Endothelial cell of umbilical vein (primary cell): ENCODE measurements at regions not wholly inside any gene's neighbourhood (a gene's known extent, or its start where the extent isn't known, plus 50 kb on each side); places are given as distances from the start of the nearest gene placed in this dataset.

Experiments used
- BruUV-seq: library from RNA; stranded (reverse); fragments of 400-500 nt; replicated peaks from 2 replicates; lab custom pipeline; 2021; lab: Mats Ljungman, UMichigan
- CTCF ChIA-PET: fragments of 300-600, 350-600 bp; sonication (Branson Sonifier 250); formaldehyde crosslinking; loops from one replicate; lab custom pipeline; 2021; ENCODE audit warnings: antibody characterized with exemption, inconsistent platforms; lab: Charles Lee
- POLR2A ChIA-PET: fragments of 300-600, 350-600 bp; sonication (Branson Sonifier 250); formaldehyde crosslinking; loops from one replicate; lab custom pipeline; 2021; ENCODE audit warnings: antibody characterized with exemption, inconsistent platforms; lab: Charles Lee
- DNase-seq: peaks from one replicate; pipeline ENCODE4 v3.0.0-alpha.2; 2011; ENCODE audit warnings: low read depth, low spot score
- FAIRE-seq: peaks from 2 replicates; lab custom pipeline; 2011; peaks lifted over from hg19 to GRCh38; lab: Jason Lieb, UNC
- H2AFZ ChIP-seq: 2 replicates; pipeline ENCODE4 v1.6.0; 2012; ENCODE audit warnings: low read depth, low read length, control low read depth, inconsistent platforms
- H3K27ac ChIP-seq: 2 replicates; pipeline ENCODE4 v1.5.1; 2011; ENCODE audit warnings: low read depth, mild to moderate bottlenecking, control low read depth, low read length, moderate library complexity; ENCODE audit not compliant: insufficient read depth
- H3K27me3 ChIP-seq, 2 experiments: 2 replicates each; pipeline versions ENCODE4 v1.6.0 to v1.6.1; 2011; ENCODE audit warnings: low read length in 2 of 2, mixed read lengths in 1 of 2; ENCODE audit not compliant: control insufficient read depth in 2 of 2, insufficient read depth in 2 of 2
- H3K36me3 ChIP-seq, 2 experiments: 2 replicates in 1 of 2; 3 replicates in 1 of 2; pipeline ENCODE4 v1.5.1; 2011; ENCODE audit warnings: low read length in 2 of 2, mild to moderate bottlenecking in 1 of 2, moderate library complexity in 1 of 2; ENCODE audit not compliant: control insufficient read depth in 2 of 2, insufficient read depth in 2 of 2; ENCODE audit errors: extremely low read depth in 1 of 2
- H3K4me1 ChIP-seq: 3 replicates; pipeline ENCODE4 v1.5.1; 2011; ENCODE audit warnings: mild to moderate bottlenecking, low read length; ENCODE audit not compliant: control insufficient read depth, insufficient read depth; ENCODE audit errors: extremely low read depth
- H3K4me2 ChIP-seq: 2 replicates; pipeline ENCODE4 v1.6.1; 2011; ENCODE audit warnings: low read length, control low read depth, mixed read lengths; ENCODE audit not compliant: insufficient read depth
- H3K4me3 ChIP-seq, 3 experiments: fragments of 200-600 bp in 1 of 3; sonication (generic), shearing (Covaris generic) in 1 of 3; replicated peaks in 1 of 3; 2 replicates each; pipeline ENCODE4 v1.5.1; 2011 to 2016; ENCODE audit warnings: control low read depth in 3 of 3, low read length in 3 of 3, mild to moderate bottlenecking in 2 of 3, inconsistent platforms in 1 of 3, low read depth in 1 of 3, moderate library complexity in 1 of 3; ENCODE audit not compliant: insufficient read depth in 1 of 3
- H3K79me2 ChIP-seq: 2 replicates; pipeline ENCODE4 v1.6.0; 2012; ENCODE audit warnings: low read length, inconsistent platforms; ENCODE audit not compliant: control insufficient read depth, insufficient read depth
- H3K9ac ChIP-seq: replicated peaks from 2 replicates; pipeline ENCODE3; 2011; ENCODE audit warnings: low read length, control low read depth; ENCODE audit not compliant: insufficient read depth; ENCODE audit errors: extremely low read depth
- H3K9me1 ChIP-seq: replicated peaks from 3 replicates; pipeline ENCODE4 v1.6.0; 2011; ENCODE audit warnings: mild to moderate bottlenecking, low read length; ENCODE audit not compliant: control insufficient read depth, insufficient read depth; ENCODE audit errors: extremely low read depth
- H3K9me3 ChIP-seq: replicated peaks from 2 replicates; pipeline ENCODE4 v1.5.1; 2012; ENCODE audit warnings: low read length, inconsistent platforms; ENCODE audit not compliant: control insufficient read depth, insufficient read depth
- H4K20me1 ChIP-seq: replicated peaks from 2 replicates; pipeline ENCODE3; 2011; ENCODE audit warnings: mild to moderate bottlenecking, low read length; ENCODE audit not compliant: control insufficient read depth, insufficient read depth; ENCODE audit errors: extremely low read depth
- EZH2 ChIP-seq: IDR thresholded peaks from 2 replicates; pipeline ENCODE4 v1.6.1; 2012; ENCODE audit warnings: borderline replicate concordance, low read depth, mild to moderate bottlenecking, moderate library complexity, low read length, inconsistent platforms; ENCODE audit not compliant: severe bottlenecking
- FOS ChIP-seq: IDR thresholded peaks from 2 replicates; pipeline ENCODE4 v1.6.1; 2011; ENCODE audit warnings: mild to moderate bottlenecking, low read length, moderate library complexity, borderline replicate concordance; ENCODE audit not compliant: insufficient read depth
- GATA2 ChIP-seq: IDR thresholded peaks from 2 replicates; pipeline ENCODE4 v1.7.0; 2011; ENCODE audit warnings: low read depth, mild to moderate bottlenecking, moderate library complexity, mixed read lengths, low read length; ENCODE audit not compliant: insufficient read length, insufficient read depth
- JUN ChIP-seq: IDR thresholded peaks from 2 replicates; pipeline ENCODE4 v1.6.1; 2011; ENCODE audit warnings: borderline replicate concordance, low read depth; ENCODE audit not compliant: insufficient read length, insufficient read depth
- MYC ChIP-seq: IDR thresholded peaks from one replicate; pipeline ENCODE4 v1.6.1; 2011; ENCODE audit warnings: mild to moderate bottlenecking, low read depth, low read length
- POLR2A ChIP-seq: IDR thresholded peaks from 2 replicates; pipeline ENCODE4 v1.6.1; 2012; ENCODE audit warnings: low read depth, mild to moderate bottlenecking, control low read depth, low read length
- POLR2AphosphoS5 ChIP-seq: IDR thresholded peaks from 2 replicates; pipeline ENCODE4 v1.6.1; 2012; ENCODE audit warnings: low read depth, mild to moderate bottlenecking, control low read depth, low read length, moderate library complexity; ENCODE audit not compliant: insufficient read depth
- dilution Hi-C: fragments of 300-500 bp; cut with MboI; formaldehyde crosslinking; loops from one replicate; pipeline ENCODE4 v1.15.0; 2019; ENCODE audit warnings: low sequenced_read_pairs; ENCODE audit not compliant: extremely low pct_ligation_motif_present
- intact Hi-C: fragments of 100-400 bp; cut with micrococcal nuclease; formaldehyde crosslinking; loops from one replicate; pipeline ENCODE4 v1.10.0; 2022
- TF ChIP-seq, protein P1 (sequence below), 2 donors: IDR thresholded peaks; 1 replicate in 1 of 2; 2 replicates in 1 of 2; pipeline ENCODE4 v1.5.1; 2011; ENCODE audit warnings: low read length in 2 of 2, mild to moderate bottlenecking in 2 of 2, moderate library complexity in 2 of 2, control low read depth in 1 of 2, inconsistent platforms in 1 of 2, low read depth in 1 of 2; ENCODE audit not compliant: insufficient read depth in 1 of 2; ENCODE audit errors: extremely low read depth in 1 of 2
- TF ChIP-seq, protein P2 (sequence below): IDR thresholded peaks from 2 replicates; pipeline ENCODE4 v1.6.1; 2011; ENCODE audit not compliant: insufficient read depth, insufficient read length

DNA sequence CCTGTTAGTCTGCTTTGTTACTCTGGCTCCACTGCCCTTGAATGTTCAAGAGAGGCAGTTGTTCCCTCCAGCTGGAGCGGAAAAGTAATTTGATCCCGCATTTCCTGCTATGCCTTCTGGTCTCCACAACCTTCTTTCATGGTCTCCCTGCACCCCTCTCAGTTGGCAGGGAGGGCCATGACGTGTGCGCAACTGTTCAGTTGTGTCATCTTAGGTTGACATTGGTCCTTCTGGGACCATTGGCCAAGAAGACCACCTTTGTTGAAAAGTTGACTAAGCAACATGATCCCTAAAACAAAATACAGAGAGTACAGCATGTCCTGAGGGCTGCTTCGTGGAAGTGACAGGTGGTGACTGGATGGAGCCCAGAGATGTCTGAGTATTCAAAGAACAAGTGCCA, 192.5 kb upstream of the TUT7 start:
- no peaks in the 10 kb centered on the region for H3K27me3 ChIP-seq
- no peak overlapping the region for H3K4me3 ChIP-seq
- no peak for TF ChIP-seq EZH2
- TF ChIP-seq GATA2: no peak
- no peak for TF ChIP-seq MYC
- no peak overlapping the region for H2AFZ ChIP-seq
- no TSS peak for BruUV-seq
- H3K27ac ChIP-seq: no peak overlapping the region
- ChIA-PET POLR2A (no interaction called here), CTCF (no interaction called here)
- DNase-seq (no peak), FAIRE-seq (no peak)
- intact Hi-C loops (no loop called here), dilution Hi-C loops (no loop called here)
- no peaks in the 10 kb centered on the region for H3K9me3 ChIP-seq
- no peak overlapping the region for H3K4me2 ChIP-seq
- H3K9ac ChIP-seq: no peak overlapping the region
- H3K36me3 ChIP-seq: no peaks in the 10 kb centered on the region
- H4K20me1 ChIP-seq: no peaks in the 10 kb centered on the region
- no peaks in the 10 kb centered on the region for H3K4me1 ChIP-seq
- H3K9me1 ChIP-seq: no peaks in the 10 kb centered on the region
- H3K79me2 ChIP-seq: no peaks in the 10 kb centered on the region

DNA sequence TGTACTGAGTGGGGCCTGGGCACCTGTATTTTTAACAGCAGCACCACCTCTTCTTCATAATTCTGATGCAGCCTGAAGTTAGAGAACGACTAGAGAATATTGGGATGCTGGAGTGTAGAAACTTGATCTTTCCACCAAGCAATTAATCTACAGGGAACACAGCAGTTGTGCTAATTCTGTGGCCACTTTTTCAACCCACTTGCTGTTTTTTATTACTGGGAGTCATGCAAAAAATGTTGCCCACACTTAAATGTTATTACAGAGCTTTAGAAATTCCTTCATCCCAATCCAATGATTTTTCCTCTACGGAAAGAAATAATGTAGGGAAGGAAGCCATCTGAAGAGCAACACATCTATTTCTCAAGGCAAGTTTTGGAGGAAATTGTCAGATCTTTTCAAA, 190.9 kb upstream of the TUT7 start:
- H3K9me3 ChIP-seq: no peaks in the 10 kb centered on the region
- H3K36me3 ChIP-seq: no peaks in the 10 kb centered on the region
- no peak overlapping the region for H3K27ac ChIP-seq
- DNase-seq (no peak), FAIRE-seq (no peak)
- no peaks in the 10 kb centered on the region for H3K79me2 ChIP-seq
- no TSS peak for BruUV-seq
- TF ChIP-seq, protein P1, sequence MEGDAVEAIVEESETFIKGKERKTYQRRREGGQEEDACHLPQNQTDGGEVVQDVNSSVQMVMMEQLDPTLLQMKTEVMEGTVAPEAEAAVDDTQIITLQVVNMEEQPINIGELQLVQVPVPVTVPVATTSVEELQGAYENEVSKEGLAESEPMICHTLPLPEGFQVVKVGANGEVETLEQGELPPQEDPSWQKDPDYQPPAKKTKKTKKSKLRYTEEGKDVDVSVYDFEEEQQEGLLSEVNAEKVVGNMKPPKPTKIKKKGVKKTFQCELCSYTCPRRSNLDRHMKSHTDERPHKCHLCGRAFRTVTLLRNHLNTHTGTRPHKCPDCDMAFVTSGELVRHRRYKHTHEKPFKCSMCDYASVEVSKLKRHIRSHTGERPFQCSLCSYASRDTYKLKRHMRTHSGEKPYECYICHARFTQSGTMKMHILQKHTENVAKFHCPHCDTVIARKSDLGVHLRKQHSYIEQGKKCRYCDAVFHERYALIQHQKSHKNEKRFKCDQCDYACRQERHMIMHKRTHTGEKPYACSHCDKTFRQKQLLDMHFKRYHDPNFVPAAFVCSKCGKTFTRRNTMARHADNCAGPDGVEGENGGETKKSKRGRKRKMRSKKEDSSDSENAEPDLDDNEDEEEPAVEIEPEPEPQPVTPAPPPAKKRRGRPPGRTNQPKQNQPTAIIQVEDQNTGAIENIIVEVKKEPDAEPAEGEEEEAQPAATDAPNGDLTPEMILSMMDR (IDR thresholded peaks at IDR 0.05; ENCODE audit: extremely low read depth in 1 of 2, insufficient read depth in 1 of 2, low read depth in 1 of 2, low read length in 2 of 2): no peak
- TF ChIP-seq, protein P2, sequence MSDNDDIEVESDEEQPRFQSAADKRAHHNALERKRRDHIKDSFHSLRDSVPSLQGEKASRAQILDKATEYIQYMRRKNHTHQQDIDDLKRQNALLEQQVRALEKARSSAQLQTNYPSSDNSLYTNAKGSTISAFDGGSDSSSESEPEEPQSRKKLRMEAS: no peak
- no peak for TF ChIP-seq POLR2AphosphoS5
- TF ChIP-seq GATA2: no peak
- TF ChIP-seq JUN: no peak
- TF ChIP-seq POLR2A: no peak
- no peak for TF ChIP-seq MYC
- TF ChIP-seq FOS: no peak
- TF ChIP-seq EZH2: no peak
- no peak overlapping the region for H3K4me3 ChIP-seq
- no peak overlapping the region for H3K9ac ChIP-seq
- ChIA-PET CTCF (no interaction called here), POLR2A (no interaction called here)
- dilution Hi-C loops (no loop called here), intact Hi-C loops (no loop called here)
- no peaks in the 10 kb centered on the region for H3K27me3 ChIP-seq
- H3K4me1 ChIP-seq: no peaks in the 10 kb centered on the region
- no peaks in the 10 kb centered on the region for H4K20me1 ChIP-seq
- no peak overlapping the region for H3K4me2 ChIP-seq
- no peak overlapping the region for H2AFZ ChIP-seq
- H3K9me1 ChIP-seq: no peaks in the 10 kb centered on the region
